GM23248 (cell line): ENCODE measurements at regions not wholly inside any gene's neighbourhood (a gene's known extent, or its start where the extent isn't known, plus 50 kb on each side); places are given as distances from the start of the nearest gene placed in this dataset.

Experiments used
- EZH2 ChIP-seq: fragments of 200-600 bp; sonication (generic); IDR thresholded peaks from 2 replicates; pipeline ENCODE4 v1.6.1; 2018; ENCODE audit warnings: antibody characterized with exemption, mild to moderate bottlenecking; ENCODE audit not compliant: insufficient read depth, poor library complexity, severe bottlenecking
- EZH2phosphoT487 ChIP-seq: fragments of 200-600 bp; sonication (generic); IDR thresholded peaks from 2 replicates; pipeline ENCODE4 v1.6.1; 2018; ENCODE audit warnings: antibody characterized with exemption, moderate library complexity, mild to moderate bottlenecking, low read depth; ENCODE audit not compliant: insufficient read depth

- no peak for TF ChIP-seq EZH2phosphoT487
- TF ChIP-seq EZH2: no peak
These were observed 143.3 kb upstream of the SMLR1 start for GRCh38 chr6:130683761-130684517.
